OCI-LY1 (cell line): ENCODE measurements at regions not wholly inside any gene's neighbourhood (a gene's known extent, or its start where the extent isn't known, plus 50 kb on each side); places are given as distances from the start of the nearest gene placed in this dataset.

Experiments
- H2AFZ ChIP-seq: fragments of 200-600 bp; sonication (generic), shearing (Covaris generic); 2 replicates; pipeline ENCODE4 v1.6.0; 2014; ENCODE audit warnings: antibody characterized with exemption, mild to moderate bottlenecking, low read length
- H3F3A ChIP-seq: fragments of 200-600 bp; sonication (generic), shearing (Covaris generic); 2 replicates; pipeline ENCODE4 v1.6.0; 2014; ENCODE audit warnings: mild to moderate bottlenecking, antibody characterized with exemption, low read length, moderate library complexity; ENCODE audit not compliant: insufficient read depth
- H3K27ac ChIP-seq: fragments of 200-600 bp; sonication (generic); 2 replicates; pipeline ENCODE4 v1.5.1; 2014; ENCODE audit warnings: low read length, mixed run types, mild to moderate bottlenecking, low read depth; ENCODE audit not compliant: poor library complexity, severe bottlenecking
- H3K27me3 ChIP-seq: fragments of 200-600 bp; sonication (generic); 2 replicates; pipeline ENCODE4 v1.6.0; 2014; ENCODE audit warnings: antibody characterized with exemption, mild to moderate bottlenecking, low read length, moderate library complexity; ENCODE audit not compliant: insufficient read depth
- H3K36me3 ChIP-seq: fragments of 200-600 bp; sonication (generic); 2 replicates; pipeline ENCODE4 v1.6.1; 2014; ENCODE audit warnings: mild to moderate bottlenecking, antibody characterized with exemption, low read length, moderate library complexity, mixed read lengths; ENCODE audit not compliant: insufficient read depth
- H3K4me1 ChIP-seq: fragments of 200-600 bp; sonication (generic); 2 replicates; pipeline ENCODE4 v1.5.1; 2014; ENCODE audit warnings: mild to moderate bottlenecking, low read length, moderate library complexity; ENCODE audit not compliant: insufficient read depth, severe bottlenecking
- H3K4me2 ChIP-seq: fragments of 200-600 bp; sonication (generic), shearing (Covaris generic); 2 replicates; pipeline ENCODE4 v1.6.1; 2014; ENCODE audit warnings: low read length
- H3K4me3 ChIP-seq: fragments of 200-600 bp; sonication (generic); 2 replicates; pipeline ENCODE4 v1.5.1; 2014; ENCODE audit warnings: low read length, low read depth, mild to moderate bottlenecking, mixed read lengths; ENCODE audit not compliant: poor library complexity, severe bottlenecking
- H3K79me2 ChIP-seq: fragments of 200-600 bp; shearing (Covaris generic); 2 replicates; pipeline ENCODE4 v1.6.1; 2016; ENCODE audit warnings: mixed run types, low read length, mixed read lengths; ENCODE audit not compliant: insufficient read depth
- H3K9ac ChIP-seq: fragments of 200-600 bp; sonication (generic), shearing (Covaris generic); 2 replicates; pipeline ENCODE4 v1.6.1; 2014; ENCODE audit warnings: mild to moderate bottlenecking, low read length, mixed read lengths
- H3K9me2 ChIP-seq: fragments of 200-600 bp; sonication (generic), shearing (Covaris generic); 2 replicates; pipeline ENCODE4 v1.6.1; 2014; ENCODE audit warnings: low read depth, mild to moderate bottlenecking, low read length, mixed read lengths
- H3K9me3 ChIP-seq: fragments of 200-600 bp; shearing (Covaris generic); 2 replicates; pipeline ENCODE4 v1.6.1; 2014; ENCODE audit warnings: low read length, mixed read lengths
- H4K20me1 ChIP-seq: fragments of 200-600 bp; sonication (generic), shearing (Covaris generic); 2 replicates; pipeline ENCODE4 v1.6.0; 2016; ENCODE audit warnings: mild to moderate bottlenecking, low read length; ENCODE audit not compliant: insufficient read depth
- CTCF ChIP-seq: fragments of 200-600 bp; sonication (generic), shearing (Covaris generic); IDR thresholded peaks from 2 replicates; pipeline ENCODE4 v1.5.1; 2017; ENCODE audit warnings: mild to moderate bottlenecking, antibody characterized with exemption, low read length, moderate library complexity, mixed read lengths
- EZH2 ChIP-seq: fragments of 200-600 bp; sonication (generic), shearing (Covaris generic); IDR thresholded peaks from 2 replicates; pipeline ENCODE4 v1.8.0; 2017; ENCODE audit warnings: borderline replicate concordance, mixed run types, mild to moderate bottlenecking, antibody characterized with exemption, low read length, moderate library complexity, mixed read lengths

GRCh38 chr9:8256880-8257279, 457.3 kb upstream of the DMAC1 start:
- no peak for TF ChIP-seq CTCF
- TF ChIP-seq EZH2, result no peak
- no peaks in the 10 kb centered on the region for H3K27me3 ChIP-seq
- H3K36me3 ChIP-seq, result no peaks in the 10 kb centered on the region
- H3K27ac ChIP-seq, result no peak overlapping the region
- no peaks in the 10 kb centered on the region for H4K20me1 ChIP-seq
- H3K4me1 ChIP-seq, result no peaks in the 10 kb centered on the region
- no peak overlapping the region for H2AFZ ChIP-seq
- no peaks in the 10 kb centered on the region for H3K9me3 ChIP-seq
- no peaks in the 10 kb centered on the region for H3F3A ChIP-seq
- H3K79me2 ChIP-seq, result no peaks in the 10 kb centered on the region
- no peak overlapping the region for H3K4me3 ChIP-seq
- H3K9me2 ChIP-seq, result no peaks in the 10 kb centered on the region
- H3K4me2 ChIP-seq, result no peak overlapping the region
- H3K9ac ChIP-seq, result no peak overlapping the region

- Histone ChIP-seq H3K27ac (no peak overlapping the region), H3K4me3 (no peak overlapping the region), H3K4me1 (no peaks in the 10 kb centered on the region), H3K9ac (no peak overlapping the region), H3K36me3 (no peaks in the 10 kb centered on the region), H3F3A (no peaks in the 10 kb centered on the region), H2AFZ (no peak overlapping the region), H3K4me2 (no peak overlapping the region), H3K9me2 (no peaks in the 10 kb centered on the region), H3K79me2 (no peaks in the 10 kb centered on the region), H3K9me3 (no peaks in the 10 kb centered on the region), H4K20me1 (no peaks in the 10 kb centered on the region), H3K27me3 (no peaks in the 10 kb centered on the region)
- TF ChIP-seq CTCF (no peak), EZH2 (no peak)
Observed at GRCh38 chr9:8255850-8256249, 456.3 kb upstream of the DMAC1 start.

GRCh38 chr9:8254541-8254940, 455.0 kb upstream of the DMAC1 start:
- H3K4me3 ChIP-seq, result no peak overlapping the region
- H3K4me1 ChIP-seq, result no peaks in the 10 kb centered on the region
- no peaks in the 10 kb centered on the region for H3F3A ChIP-seq
- no peaks in the 10 kb centered on the region for H3K9me3 ChIP-seq
- H3K4me2 ChIP-seq, result no peak overlapping the region
- no peak overlapping the region for H2AFZ ChIP-seq
- no peaks in the 10 kb centered on the region for H3K79me2 ChIP-seq
- H3K36me3 ChIP-seq, result no peaks in the 10 kb centered on the region
- no peaks in the 10 kb centered on the region for H4K20me1 ChIP-seq
- H3K27ac ChIP-seq, result no peak overlapping the region
- H3K27me3 ChIP-seq, result no peaks in the 10 kb centered on the region
- no peak for TF ChIP-seq EZH2
- TF ChIP-seq CTCF, result no peak
- H3K9ac ChIP-seq, result no peak overlapping the region
- H3K9me2 ChIP-seq, result no peaks in the 10 kb centered on the region
